ENCODE measurements at regions not wholly inside any gene's neighbourhood (a gene's known extent, or its start where the extent isn't known, plus 50 kb on each side); places are given as distances from the start of the nearest gene placed in this dataset.

- TF ChIP-seq ZBTB49 (tag by site-specific recombination; IDR thresholded peaks at IDR 0.05; ENCODE audit: low read depth) (no peak), ZNF473 (tag by site-specific recombination; IDR thresholded peaks at IDR 0.05) (no peak), PRDM10 (tag by site-specific recombination; IDR thresholded peaks at IDR 0.05) (no peak), ZNF335 (tag by site-specific recombination; conservative IDR thresholded peaks at IDR 0.05) (peak; percentile 58), ZNF114 (tag by site-specific recombination; IDR thresholded peaks at IDR 0.05) (no peak), ZNF280D (tag by site-specific recombination; IDR thresholded peaks at IDR 0.05) (no peak), ZNF280C (tag by site-specific recombination; IDR thresholded peaks at IDR 0.05) (no peak), ZNF510 (tag by site-specific recombination; IDR thresholded peaks at IDR 0.05; ENCODE audit: insufficient replicate concordance) (no peak), ZNF521 (tag by site-specific recombination; IDR thresholded peaks at IDR 0.05) (no peak), ZBTB17 (tag by site-specific recombination; IDR thresholded peaks at IDR 0.05) (peak; percentile 88), SALL2 (tag by site-specific recombination; IDR thresholded peaks at IDR 0.05; ENCODE audit: borderline replicate concordance) (no peak), ZNF704 (tag by site-specific recombination; IDR thresholded peaks at IDR 0.05) (no peak), PRDM6 (tag by site-specific recombination; IDR thresholded peaks at IDR 0.05) (peak; percentile 74), ZNF362 (tag by site-specific recombination; IDR thresholded peaks at IDR 0.05) (no peak), GLI2 (tag by site-specific recombination; IDR thresholded peaks at IDR 0.05; ENCODE audit: borderline replicate concordance, low read depth) (no peak), ZNF248 (tag by site-specific recombination; IDR thresholded peaks at IDR 0.05) (no peak), ZBTB10 (tag by site-specific recombination; IDR thresholded peaks at IDR 0.05) (no peak), KLF9 (tag by site-specific recombination; IDR thresholded peaks at IDR 0.05; ENCODE audit: low read depth) (no peak), KLF16 (tag by site-specific recombination; IDR thresholded peaks at IDR 0.05) (no peak), ZNF560 (tag by site-specific recombination; IDR thresholded peaks at IDR 0.05; ENCODE audit: borderline replicate concordance) (no peak), ZFHX2 (tag by site-specific recombination; conservative IDR thresholded peaks at IDR 0.05) (peak; percentile 21; the same call in 1 of the 2 replicates)
Measured at GRCh38 chr13:109700176-109700575, 86.2 kb downstream of the IRS2 start (continued).
